ENCODE measurements at regions not wholly inside any gene's neighbourhood (a gene's known extent, or its start where the extent isn't known, plus 50 kb on each side); places are given as distances from the start of the nearest gene placed in this dataset.

GRCh38 chr2:43038696-43039094 is 187.7 kb downstream of the ZFP36L2 start:
- TF ChIP-seq POLR2A (IDR thresholded peaks at IDR 0.05; ENCODE audit: low read depth, low read length): no peak
- no peak for FAIRE-seq
- no peak for DNase-seq (ENCODE audit: insufficient read length, low spot score)

DNA sequence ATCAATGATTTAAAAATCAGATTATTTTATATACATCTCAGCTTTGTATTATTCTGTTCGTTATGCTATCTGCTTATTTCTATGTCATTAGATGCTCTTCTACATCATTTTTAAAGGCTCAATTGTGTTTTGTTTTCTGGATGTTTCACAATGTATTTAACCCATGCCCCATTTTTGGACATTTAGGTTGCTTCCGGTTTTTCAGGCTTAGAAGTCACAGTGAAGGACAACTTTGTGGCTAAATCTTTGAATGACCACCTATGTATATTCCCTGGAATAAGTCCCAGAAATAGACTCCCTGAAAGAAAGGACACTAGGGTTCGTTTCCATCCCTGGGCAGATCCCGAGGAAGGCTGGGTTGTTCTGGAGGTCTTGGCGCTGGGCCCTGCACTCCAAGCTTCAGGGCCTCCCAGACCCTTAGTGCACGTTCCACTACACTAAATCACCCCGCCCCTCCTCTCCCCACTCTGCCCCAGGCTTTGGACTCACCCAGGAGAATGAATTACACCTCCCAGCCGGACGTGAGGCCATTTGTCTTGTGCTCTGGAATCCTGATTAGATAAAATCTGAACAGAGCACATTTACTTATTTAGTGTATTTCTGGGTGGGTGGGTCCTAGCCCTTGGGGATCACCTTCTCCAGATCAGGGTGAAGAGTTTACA is 188.2 kb downstream of the ZFP36L2 start:
- no peak for TF ChIP-seq POLR2A (IDR thresholded peaks at IDR 0.05; ENCODE audit: low read depth, low read length)
- FAIRE-seq (no peak), DNase-seq (ENCODE audit: insufficient read length, low spot score) (no peak)

DNA sequence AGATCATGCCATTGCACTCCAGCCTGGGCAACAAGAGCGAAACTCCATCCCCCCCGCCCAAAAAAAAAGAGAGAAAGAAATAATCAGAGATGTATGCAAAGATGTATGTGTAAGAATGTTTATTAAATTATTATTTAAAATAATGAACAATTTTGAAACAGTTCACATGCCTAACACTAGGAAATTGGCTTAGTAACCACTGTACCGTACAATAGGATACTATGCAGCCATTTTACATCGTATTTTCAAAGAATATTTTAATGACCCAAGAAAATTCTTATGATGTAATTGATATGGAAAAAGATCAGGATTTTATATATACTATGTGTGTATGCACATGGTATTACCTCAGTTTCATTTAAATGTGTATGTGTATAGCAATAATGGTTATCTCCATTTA is 190.5 kb downstream of the ZFP36L2 start:
- DNase-seq (ENCODE audit: insufficient read length, low spot score) (no peak), FAIRE-seq (no peak)
- TF ChIP-seq POLR2A (IDR thresholded peaks at IDR 0.05; ENCODE audit: low read depth, low read length): no peak

- TF ChIP-seq POLR2A (IDR thresholded peaks at IDR 0.05; ENCODE audit: low read depth, low read length): no peak
- FAIRE-seq (no peak), DNase-seq (ENCODE audit: insufficient read length, low spot score) (no peak)
Measured at GRCh38 chr2:43034921-43035320, 191.5 kb downstream of the ZFP36L2 start.

- no peak for FAIRE-seq
- TF ChIP-seq POLR2A (IDR thresholded peaks at IDR 0.05; ENCODE audit: low read depth, low read length): no peak
- DNase-seq (ENCODE audit: insufficient read length, low spot score): no peak
Measured at GRCh38 chr2:43034242-43034619, 192.2 kb downstream of the ZFP36L2 start.

- FAIRE-seq: no peak
- no peak for DNase-seq (ENCODE audit: insufficient read length, low spot score)
- no peak for TF ChIP-seq POLR2A (IDR thresholded peaks at IDR 0.05; ENCODE audit: low read depth, low read length)
Measured at GRCh38 chr2:43033466-43034241, 192.8 kb downstream of the ZFP36L2 start.

DNA sequence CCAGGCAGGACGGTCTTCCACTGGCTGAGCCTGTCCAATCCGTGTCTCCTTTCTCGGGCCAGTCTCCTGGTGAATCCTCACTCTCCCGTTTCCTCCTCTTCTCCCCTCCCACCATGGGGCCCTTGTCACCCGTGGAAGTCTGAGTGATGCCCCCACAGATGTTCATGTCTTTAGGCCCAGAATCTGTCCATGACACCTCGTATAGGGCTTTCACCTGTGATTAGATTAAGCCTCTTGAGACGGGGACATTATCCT is 193.5 kb downstream of the ZFP36L2 start:
- FAIRE-seq (no peak), DNase-seq (ENCODE audit: insufficient read length, low spot score) (no peak)
- no peak for TF ChIP-seq POLR2A (IDR thresholded peaks at IDR 0.05; ENCODE audit: low read depth, low read length)

DNA sequence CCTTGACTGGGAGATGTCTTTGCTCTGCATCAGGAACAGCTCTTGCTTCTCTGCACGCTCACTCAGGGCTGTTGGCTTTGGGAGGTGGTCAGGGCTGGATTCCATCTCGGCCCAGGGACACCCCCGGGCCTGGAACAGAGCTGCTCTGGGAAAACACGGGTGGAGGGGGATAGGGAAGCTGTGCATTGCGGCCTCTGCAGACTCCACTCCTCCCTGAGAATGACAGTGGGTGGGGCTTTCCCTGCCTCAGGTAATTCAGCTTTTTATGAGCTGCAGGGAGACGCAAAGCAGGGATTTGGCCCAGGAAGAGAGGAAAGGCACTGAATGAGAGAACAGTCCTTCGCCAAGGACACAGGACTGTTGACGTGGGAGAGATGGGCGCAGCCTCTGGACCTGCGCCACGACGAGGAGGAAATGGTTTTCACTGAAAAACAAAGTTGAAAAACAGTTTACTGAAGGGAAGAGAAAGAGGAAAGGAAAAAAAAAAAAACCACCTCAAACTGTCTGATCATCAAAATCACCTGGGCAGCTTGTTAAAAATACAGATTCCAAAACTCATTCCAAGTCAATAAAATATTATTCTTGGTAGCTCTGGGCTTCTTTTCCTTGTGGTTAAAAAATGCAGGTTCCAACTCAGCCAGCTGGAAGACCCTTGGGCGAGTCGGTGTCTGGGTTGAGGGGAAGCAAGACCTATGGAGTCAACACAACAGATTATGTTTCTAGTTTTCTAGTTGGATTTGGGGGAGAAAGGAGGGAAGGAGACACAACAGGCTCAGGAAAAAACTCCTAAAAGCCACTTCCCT is 194.0 kb downstream of the ZFP36L2 start:
- DNase-seq (ENCODE audit: insufficient read length, low spot score) (no peak), FAIRE-seq (no peak)
- TF ChIP-seq POLR2A (IDR thresholded peaks at IDR 0.05; ENCODE audit: low read depth, low read length): no peak

DNA sequence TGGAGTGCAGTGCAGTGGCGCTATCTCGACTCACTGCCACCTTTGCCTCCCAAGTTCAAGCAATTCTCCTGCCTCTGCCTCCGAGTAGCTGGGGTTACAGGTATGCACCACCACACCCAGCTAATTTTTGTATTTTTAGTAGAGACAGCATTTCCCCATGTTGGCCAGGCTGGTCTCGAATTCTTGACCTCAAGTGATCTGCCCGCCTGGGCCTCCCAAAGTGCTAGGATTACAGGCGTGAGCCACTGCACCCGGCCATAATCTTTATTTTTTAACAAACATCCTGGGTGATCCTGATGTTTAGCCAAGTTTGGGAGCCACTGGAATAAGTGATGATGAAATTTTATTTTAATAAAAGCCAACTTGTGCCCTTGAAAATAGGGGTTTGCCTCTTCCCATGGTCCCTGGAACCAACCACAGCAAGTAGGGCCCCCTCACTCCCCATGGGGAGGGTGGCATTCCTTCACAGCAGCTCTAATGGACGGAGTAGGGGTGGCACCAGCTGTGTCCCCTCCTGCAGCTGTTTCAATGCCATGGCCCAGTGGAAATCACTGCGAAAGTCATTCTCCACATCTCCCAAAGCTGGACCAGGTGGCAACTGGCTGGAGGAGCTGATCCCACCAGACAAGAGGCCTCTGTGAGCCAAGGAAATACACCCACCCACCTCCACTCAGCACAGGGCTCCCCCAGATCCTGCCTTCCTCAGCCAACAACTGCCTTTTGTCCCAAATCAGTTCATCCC is 194.8 kb downstream of the ZFP36L2 start:
- FAIRE-seq (no peak), DNase-seq (ENCODE audit: insufficient read length, low spot score) (no peak)
- no peak for TF ChIP-seq POLR2A (IDR thresholded peaks at IDR 0.05; ENCODE audit: low read depth, low read length)

GRCh38 chr2:43030551-43031307 is 195.7 kb downstream of the ZFP36L2 start:
- FAIRE-seq: no peak
- no peak for TF ChIP-seq POLR2A (IDR thresholded peaks at IDR 0.05; ENCODE audit: low read depth, low read length)
- no peak for DNase-seq (ENCODE audit: insufficient read length, low spot score)

DNA sequence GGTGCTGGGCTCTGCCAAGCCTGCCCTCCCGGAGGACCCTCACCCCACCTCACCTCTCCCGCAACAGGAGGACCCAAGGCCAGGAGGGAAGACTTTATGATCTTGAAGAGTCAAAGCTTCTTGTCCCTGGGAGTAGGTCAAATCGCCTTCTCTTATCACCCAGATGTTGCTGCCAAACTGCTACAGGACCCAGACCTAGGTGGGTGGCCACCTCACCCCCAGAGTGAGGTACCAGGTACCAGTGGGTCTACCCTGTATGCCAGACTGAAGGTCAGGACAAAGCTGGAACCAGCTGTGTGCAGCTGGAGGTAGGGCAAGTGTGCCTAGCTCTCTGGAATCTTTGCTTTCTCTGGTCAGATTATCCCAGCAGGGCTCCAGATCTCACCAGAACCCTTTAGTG is 197.2 kb downstream of the ZFP36L2 start:
- no peak for TF ChIP-seq POLR2A (IDR thresholded peaks at IDR 0.05; ENCODE audit: low read depth, low read length)
- DNase-seq (ENCODE audit: insufficient read length, low spot score): no peak
- FAIRE-seq: no peak

DNA sequence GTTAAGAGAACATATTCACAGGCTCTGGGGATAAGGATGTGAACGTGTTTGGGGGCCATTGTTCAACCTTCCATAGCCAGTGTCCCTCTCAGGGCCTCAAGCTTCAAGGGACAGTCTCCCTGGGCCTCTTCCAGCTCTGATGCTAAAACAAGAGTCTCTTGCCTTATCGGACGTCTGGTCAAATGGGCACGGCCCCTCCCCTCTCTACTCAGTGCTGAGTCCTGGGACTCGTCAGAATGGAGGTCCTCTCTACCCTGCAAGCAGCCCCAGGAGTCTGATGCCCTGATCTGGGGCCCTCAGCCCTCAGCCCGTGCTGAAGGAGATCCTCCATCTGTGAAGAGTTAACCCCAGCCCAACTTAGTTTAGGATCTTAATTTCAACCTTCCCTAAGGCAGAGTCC is 198.2 kb downstream of the ZFP36L2 start:
- no peak for TF ChIP-seq POLR2A (IDR thresholded peaks at IDR 0.05; ENCODE audit: low read depth, low read length)
- FAIRE-seq (no peak), DNase-seq (ENCODE audit: insufficient read length, low spot score) (no peak)

GRCh38 chr2:43027097-43027873 is 199.1 kb downstream of the ZFP36L2 start:
- TF ChIP-seq POLR2A (IDR thresholded peaks at IDR 0.05; ENCODE audit: low read depth, low read length): no peak
- DNase-seq (ENCODE audit: insufficient read length, low spot score) (no peak), FAIRE-seq (no peak)

Data from H54 (cell line).